PC-3 (cell line): ENCODE measurements at regions not wholly inside any gene's neighbourhood (a gene's known extent, or its start where the extent isn't known, plus 50 kb on each side); places are given as distances from the start of the nearest gene placed in this dataset.

Experiments used
- CTCF ChIP-seq: fragments of 300-600 bp; sonication (generic); conservative IDR thresholded peaks from 2 replicates; pipeline ENCODE4 v1.5.1; 2017; ENCODE audit warnings: antibody characterized with exemption, low read depth, mild to moderate bottlenecking, low read length
- EZH2phosphoT487 ChIP-seq: fragments of 300-600 bp; sonication (generic); IDR thresholded peaks from 2 replicates; pipeline ENCODE4 v1.6.1; 2018; ENCODE audit warnings: mild to moderate bottlenecking, antibody characterized with exemption, low read length, borderline replicate concordance

GRCh38 chr17:5933430-5933829, 136.7 kb upstream of the WSCD1 start:
- TF ChIP-seq CTCF, result no peak
- no peak for TF ChIP-seq EZH2phosphoT487
